ENCODE measurements at regions not wholly inside any gene's neighbourhood (a gene's known extent, or its start where the extent isn't known, plus 50 kb on each side); places are given as distances from the start of the nearest gene placed in this dataset.
"Not testable (repeated sequence)": the region's sequence is repeated elsewhere in the genome, so short reads cannot be mapped to it uniquely, and the experiment has no call there.

DNA sequence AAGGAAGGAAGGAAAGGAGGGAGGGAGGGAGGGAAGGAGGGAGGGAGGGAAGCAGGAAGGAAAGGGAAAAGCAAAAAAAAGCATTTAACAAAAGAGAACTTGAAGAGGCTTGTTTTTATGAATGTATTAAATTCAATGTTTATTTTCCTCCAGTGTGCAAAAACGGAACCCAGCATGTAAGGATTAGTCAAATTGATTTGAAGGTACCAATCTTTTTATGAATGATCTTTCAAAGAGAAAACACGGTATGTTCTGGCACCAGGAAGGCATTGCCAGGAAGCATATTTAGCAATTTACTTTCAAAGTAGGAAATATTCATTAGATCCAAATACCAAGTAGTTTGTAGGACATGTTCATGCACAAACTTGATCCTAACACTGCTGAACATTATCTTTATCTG lies 453.6 kb downstream of the PDGFC start:
- H3K27ac ChIP-seq = no peak overlapping the region
- ATAC-seq (no peak), DNase-seq (no peak)
- H3K4me1 ChIP-seq = no peaks in the 10 kb centered on the region
- 66 to 81% (median 80%) methylated on average over 2 of the region's 2 CpGs for WGBS, 3 donors
- H3K4me3 ChIP-seq = no peak overlapping the region
- TF ChIP-seq, protein P1, sequence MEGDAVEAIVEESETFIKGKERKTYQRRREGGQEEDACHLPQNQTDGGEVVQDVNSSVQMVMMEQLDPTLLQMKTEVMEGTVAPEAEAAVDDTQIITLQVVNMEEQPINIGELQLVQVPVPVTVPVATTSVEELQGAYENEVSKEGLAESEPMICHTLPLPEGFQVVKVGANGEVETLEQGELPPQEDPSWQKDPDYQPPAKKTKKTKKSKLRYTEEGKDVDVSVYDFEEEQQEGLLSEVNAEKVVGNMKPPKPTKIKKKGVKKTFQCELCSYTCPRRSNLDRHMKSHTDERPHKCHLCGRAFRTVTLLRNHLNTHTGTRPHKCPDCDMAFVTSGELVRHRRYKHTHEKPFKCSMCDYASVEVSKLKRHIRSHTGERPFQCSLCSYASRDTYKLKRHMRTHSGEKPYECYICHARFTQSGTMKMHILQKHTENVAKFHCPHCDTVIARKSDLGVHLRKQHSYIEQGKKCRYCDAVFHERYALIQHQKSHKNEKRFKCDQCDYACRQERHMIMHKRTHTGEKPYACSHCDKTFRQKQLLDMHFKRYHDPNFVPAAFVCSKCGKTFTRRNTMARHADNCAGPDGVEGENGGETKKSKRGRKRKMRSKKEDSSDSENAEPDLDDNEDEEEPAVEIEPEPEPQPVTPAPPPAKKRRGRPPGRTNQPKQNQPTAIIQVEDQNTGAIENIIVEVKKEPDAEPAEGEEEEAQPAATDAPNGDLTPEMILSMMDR (IDR thresholded peaks at IDR 0.05) = no peak
- intact Hi-C loops (cut with DNase I) = no loop called here
- H3K9me3 ChIP-seq = no peaks in the 10 kb centered on the region
- H3K27me3 ChIP-seq (ENCODE audit: insufficient read depth in 3 of 3, low read length in 2 of 3) = no peaks in the 10 kb centered on the region
- no peaks in the 10 kb centered on the region for H3K36me3 ChIP-seq (ENCODE audit: insufficient read depth in 1 of 2, low read depth in 1 of 2)

DNA sequence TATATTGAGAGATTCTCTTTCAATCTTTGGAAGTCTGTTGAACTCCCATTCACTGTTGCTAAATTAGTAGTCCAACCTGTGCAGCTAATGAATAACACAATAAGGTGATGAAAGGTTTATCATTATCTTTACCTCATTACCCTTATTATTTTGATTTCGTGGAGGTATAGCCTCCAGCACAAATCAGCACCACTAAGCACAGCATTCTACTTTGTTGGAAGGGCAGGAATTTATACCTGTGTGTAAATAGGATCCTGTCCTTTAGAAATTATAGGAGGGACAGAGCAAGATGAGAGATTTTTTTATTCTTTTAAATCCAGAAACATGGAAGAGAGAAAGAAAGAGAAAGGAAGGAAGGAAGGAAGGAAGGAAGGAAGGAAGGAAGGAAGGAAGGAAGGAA lies 454.1 kb downstream of the PDGFC start:
- no peak overlapping the region for H3K27ac ChIP-seq
- TF ChIP-seq, protein P1 (IDR thresholded peaks at IDR 0.05) = no peak
- no peaks in the 10 kb centered on the region for H3K27me3 ChIP-seq (ENCODE audit: insufficient read depth in 3 of 3, low read length in 2 of 3)
- H3K36me3 ChIP-seq (ENCODE audit: insufficient read depth in 1 of 2, low read depth in 1 of 2) = no peaks in the 10 kb centered on the region
- intact Hi-C loops (cut with DNase I) = no loop called here
- no peak for ATAC-seq
- H3K4me1 ChIP-seq = no peaks in the 10 kb centered on the region
- H3K4me3 ChIP-seq = no peak overlapping the region
- WGBS, 3 donors = 40 to 86% (median 77%) methylated on average over 1 of the region's 1 CpG
- no peaks in the 10 kb centered on the region for H3K9me3 ChIP-seq
- DNase-seq = no peak

DNA sequence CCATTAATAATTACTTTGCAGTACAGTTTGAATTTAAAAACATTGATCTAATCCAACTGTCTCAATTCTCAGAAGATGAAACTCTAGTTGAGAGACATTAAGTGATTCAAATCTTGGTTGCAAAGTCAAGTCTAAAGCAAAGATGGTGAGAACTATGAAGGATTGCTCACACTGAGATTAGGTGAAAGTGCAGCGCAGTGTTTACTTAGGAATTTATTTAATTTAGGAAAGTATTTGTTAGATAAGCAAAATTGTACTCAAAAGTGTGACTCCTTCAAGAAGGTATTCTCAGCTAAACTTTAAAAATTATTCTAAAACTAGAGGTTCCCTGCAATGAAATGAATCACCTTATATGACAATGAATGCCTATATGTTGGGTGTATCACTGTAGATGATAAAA lies 454.9 kb downstream of the PDGFC start:
- H3K36me3 ChIP-seq (ENCODE audit: insufficient read depth in 1 of 2, low read depth in 1 of 2) = no peaks in the 10 kb centered on the region
- intact Hi-C loops (cut with DNase I) = no loop called here
- H3K27ac ChIP-seq = no peak overlapping the region
- WGBS, 3 donors = 94 to 99% (median 96%) methylated on average over 1 of the region's 1 CpG
- no peaks in the 10 kb centered on the region for H3K4me1 ChIP-seq
- H3K4me3 ChIP-seq = no peak overlapping the region
- no peaks in the 10 kb centered on the region for H3K9me3 ChIP-seq
- no peak for ATAC-seq
- no peaks in the 10 kb centered on the region for H3K27me3 ChIP-seq (ENCODE audit: insufficient read depth in 3 of 3, low read length in 2 of 3)
- TF ChIP-seq, protein P1 (IDR thresholded peaks at IDR 0.05) = no peak
- DNase-seq = no peak

DNA sequence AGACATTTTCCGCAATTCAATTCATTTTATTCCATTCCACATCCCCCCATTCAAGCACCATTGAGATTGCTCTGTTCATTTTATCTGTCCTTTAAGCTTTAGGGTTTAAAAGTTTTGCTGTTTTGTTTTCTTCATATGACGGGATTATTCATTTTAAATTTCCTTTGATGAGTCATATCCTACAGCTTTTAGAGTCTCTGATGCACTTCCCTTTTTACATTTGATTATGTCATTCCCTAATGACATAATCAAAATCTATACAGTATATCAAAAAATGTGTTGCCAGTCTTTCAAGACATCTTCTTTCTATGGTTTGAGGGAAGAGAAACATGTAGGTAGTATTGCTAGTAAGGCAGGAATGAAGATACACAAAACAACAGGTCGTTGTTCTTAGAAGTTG lies 456.3 kb downstream of the PDGFC start:
- no peak for DNase-seq
- H3K27ac ChIP-seq = no peak overlapping the region
- no peaks in the 10 kb centered on the region for H3K9me3 ChIP-seq
- no peaks in the 10 kb centered on the region for H3K4me1 ChIP-seq
- no peaks in the 10 kb centered on the region for H3K36me3 ChIP-seq (ENCODE audit: insufficient read depth in 1 of 2, low read depth in 1 of 2)
- 73 to 88% (median 85%) methylated on average over 3 of the region's 3 CpGs for WGBS, 3 donors
- TF ChIP-seq, protein P1 (IDR thresholded peaks at IDR 0.05) = no peak
- ATAC-seq = no peak
- no peaks in the 10 kb centered on the region for H3K27me3 ChIP-seq (ENCODE audit: insufficient read depth in 3 of 3, low read length in 2 of 3)
- intact Hi-C loops (cut with DNase I) = no loop called here
- no peak overlapping the region for H3K4me3 ChIP-seq

DNA sequence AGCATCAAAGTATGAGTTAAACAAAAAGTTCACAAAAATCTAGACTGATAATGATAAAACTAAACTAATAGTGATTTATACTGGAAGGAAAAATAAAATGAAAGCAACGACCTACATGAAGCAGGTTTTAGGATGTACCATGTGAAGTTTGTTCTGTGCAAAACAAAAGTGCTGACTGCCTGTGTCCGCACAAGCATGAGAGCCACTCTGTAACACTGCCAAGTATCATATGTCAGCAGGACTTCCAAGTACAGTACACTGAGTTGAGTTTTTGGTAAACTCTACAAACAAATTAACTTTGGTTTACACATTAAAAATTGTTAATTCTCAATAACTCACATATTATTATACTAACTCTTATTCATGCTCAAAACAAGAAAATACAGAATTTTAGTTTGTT lies 459.0 kb downstream of the PDGFC start:
- DNase-seq (no peak), ATAC-seq (no peak)
- H3K4me3 ChIP-seq = no peak overlapping the region
- no peaks in the 10 kb centered on the region for H3K27me3 ChIP-seq (ENCODE audit: insufficient read depth in 3 of 3, low read length in 2 of 3)
- H3K27ac ChIP-seq = no peak overlapping the region
- H3K36me3 ChIP-seq (ENCODE audit: insufficient read depth in 1 of 2, low read depth in 1 of 2) = no peaks in the 10 kb centered on the region
- intact Hi-C loops (cut with DNase I) = no loop called here
- 12 to 23% (median 16%) methylated on average over 2 of the region's 2 CpGs for WGBS, 3 donors
- TF ChIP-seq, protein P1 (IDR thresholded peaks at IDR 0.05) = no peak
- H3K4me1 ChIP-seq = no peaks in the 10 kb centered on the region
- no peaks in the 10 kb centered on the region for H3K9me3 ChIP-seq

DNA sequence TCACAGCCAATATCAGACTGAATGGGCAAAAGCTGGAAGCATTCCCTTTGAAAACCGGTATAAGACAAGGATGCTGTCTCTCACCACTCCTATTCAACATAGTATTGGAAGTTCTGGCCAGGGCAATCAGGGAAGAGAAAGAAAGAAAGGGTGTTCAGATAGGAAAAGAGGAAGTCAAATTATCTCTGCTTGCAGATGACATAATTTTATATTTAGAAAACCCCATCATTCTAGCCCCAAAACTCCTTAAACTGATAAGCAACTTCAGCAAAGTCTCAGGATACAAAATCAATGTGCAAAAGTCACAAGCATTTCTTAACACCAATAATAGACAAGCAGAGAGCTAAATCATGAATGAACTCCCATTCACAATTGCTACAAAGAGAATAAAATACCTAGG lies 461.7 kb downstream of the PDGFC start:
- H3K4me3 ChIP-seq; intact Hi-C loops (cut with DNase I); H3K4me1 ChIP-seq; ATAC-seq; H3K27ac ChIP-seq; H3K9me3 ChIP-seq; H3K36me3 ChIP-seq (ENCODE audit: insufficient read depth in 1 of 2, low read depth in 1 of 2); DNase-seq; H3K27me3 ChIP-seq (ENCODE audit: insufficient read depth in 3 of 3, low read length in 2 of 3): not testable (repeated sequence)
- 84 to 92% (median 85%) methylated on average over 1 of the region's 1 CpG for WGBS, 3 donors
